Fibroblast of mammary gland (primary cell): ENCODE measurements at regions not wholly inside any gene's neighbourhood (a gene's known extent, or its start where the extent isn't known, plus 50 kb on each side); places are given as distances from the start of the nearest gene placed in this dataset.

Experiments used
- DNase-seq: peaks from one replicate; pipeline ENCODE4 v3.0.0-alpha.2; 2010; ENCODE audit warnings: low read depth
- H3K4me3 ChIP-seq: 2 replicates; pipeline ENCODE4 v1.5.1; 2011; ENCODE audit warnings: low read depth, mild to moderate bottlenecking, low read length, moderate library complexity; ENCODE audit not compliant: control insufficient read depth
- TF ChIP-seq, protein P1 (sequence below): conservative IDR thresholded peaks from 2 replicates; pipeline ENCODE4 v1.5.1; 2011; ENCODE audit warnings: low read depth, low read length, inconsistent platforms; ENCODE audit not compliant: control insufficient read depth, insufficient read depth

DNA sequence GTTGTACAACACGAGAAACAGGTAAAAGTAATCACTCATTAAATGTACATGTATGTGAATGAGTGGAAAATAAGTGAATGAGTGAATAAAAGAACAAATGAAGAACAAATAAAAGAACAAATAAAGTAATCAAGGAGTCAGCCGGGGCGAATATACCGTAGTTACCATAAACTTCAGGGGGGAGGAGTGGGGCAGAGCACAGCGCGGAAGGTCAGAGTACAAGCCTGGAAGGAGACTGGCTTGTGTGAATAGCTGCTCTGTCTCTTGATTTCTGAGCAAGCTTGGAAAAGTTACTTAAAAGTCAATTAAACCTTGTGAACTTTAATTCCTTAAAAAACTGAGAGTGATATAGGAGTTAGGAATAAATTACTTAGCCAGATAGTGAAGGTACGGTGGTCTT is 466.5 kb upstream of the CNTN4 start:
- TF ChIP-seq, protein P1, sequence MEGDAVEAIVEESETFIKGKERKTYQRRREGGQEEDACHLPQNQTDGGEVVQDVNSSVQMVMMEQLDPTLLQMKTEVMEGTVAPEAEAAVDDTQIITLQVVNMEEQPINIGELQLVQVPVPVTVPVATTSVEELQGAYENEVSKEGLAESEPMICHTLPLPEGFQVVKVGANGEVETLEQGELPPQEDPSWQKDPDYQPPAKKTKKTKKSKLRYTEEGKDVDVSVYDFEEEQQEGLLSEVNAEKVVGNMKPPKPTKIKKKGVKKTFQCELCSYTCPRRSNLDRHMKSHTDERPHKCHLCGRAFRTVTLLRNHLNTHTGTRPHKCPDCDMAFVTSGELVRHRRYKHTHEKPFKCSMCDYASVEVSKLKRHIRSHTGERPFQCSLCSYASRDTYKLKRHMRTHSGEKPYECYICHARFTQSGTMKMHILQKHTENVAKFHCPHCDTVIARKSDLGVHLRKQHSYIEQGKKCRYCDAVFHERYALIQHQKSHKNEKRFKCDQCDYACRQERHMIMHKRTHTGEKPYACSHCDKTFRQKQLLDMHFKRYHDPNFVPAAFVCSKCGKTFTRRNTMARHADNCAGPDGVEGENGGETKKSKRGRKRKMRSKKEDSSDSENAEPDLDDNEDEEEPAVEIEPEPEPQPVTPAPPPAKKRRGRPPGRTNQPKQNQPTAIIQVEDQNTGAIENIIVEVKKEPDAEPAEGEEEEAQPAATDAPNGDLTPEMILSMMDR, result no peak
- DNase-seq, result no peak
- H3K4me3 ChIP-seq, result no peak overlapping the region

DNA sequence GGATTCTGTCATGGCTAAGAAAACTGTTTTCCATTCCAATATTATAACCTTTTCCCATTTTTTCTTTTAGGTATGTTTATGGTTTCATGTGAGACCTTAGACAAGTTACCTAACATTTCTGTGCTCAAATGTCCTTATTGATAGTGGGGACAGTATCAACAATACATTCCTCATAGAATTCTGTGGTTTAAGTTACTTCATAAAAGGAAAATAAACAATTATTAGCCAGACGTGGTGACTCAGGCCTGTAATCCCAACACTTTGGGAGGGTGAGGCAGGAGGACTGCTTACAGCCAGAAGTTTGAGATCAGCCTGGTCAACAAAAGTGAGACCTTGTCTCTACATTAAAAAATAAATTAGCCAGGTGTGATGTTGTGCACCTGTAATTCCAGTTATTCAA is 436.8 kb upstream of the CNTN4 start:
- TF ChIP-seq, protein P1, result no peak
- no peak for DNase-seq

DNA sequence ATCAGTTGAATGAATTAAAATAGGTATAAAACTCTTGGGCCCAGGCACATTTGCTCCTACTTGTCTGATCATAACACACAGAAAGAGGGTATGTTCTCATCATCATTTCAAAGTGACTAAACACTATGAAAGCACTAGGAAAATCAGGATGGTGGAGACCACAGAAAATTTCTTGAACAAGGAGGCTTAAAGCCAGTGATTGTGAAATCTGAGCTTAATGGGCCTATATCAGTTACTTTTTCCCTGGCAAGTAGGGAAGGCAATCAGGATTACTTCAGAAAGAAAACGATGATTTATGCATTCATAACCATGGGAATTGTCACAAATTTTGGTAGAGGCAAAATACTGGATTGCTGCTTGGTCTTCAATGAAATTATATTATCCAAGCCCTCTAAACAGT is 434.4 kb upstream of the CNTN4 start:
- no peak overlapping the region for H3K4me3 ChIP-seq
- TF ChIP-seq, protein P1, result no peak
- DNase-seq, result no peak

More for the DNA sequence above, 436.8 kb upstream of the CNTN4 start:
- H3K4me3 ChIP-seq, result no peak overlapping the region

DNA sequence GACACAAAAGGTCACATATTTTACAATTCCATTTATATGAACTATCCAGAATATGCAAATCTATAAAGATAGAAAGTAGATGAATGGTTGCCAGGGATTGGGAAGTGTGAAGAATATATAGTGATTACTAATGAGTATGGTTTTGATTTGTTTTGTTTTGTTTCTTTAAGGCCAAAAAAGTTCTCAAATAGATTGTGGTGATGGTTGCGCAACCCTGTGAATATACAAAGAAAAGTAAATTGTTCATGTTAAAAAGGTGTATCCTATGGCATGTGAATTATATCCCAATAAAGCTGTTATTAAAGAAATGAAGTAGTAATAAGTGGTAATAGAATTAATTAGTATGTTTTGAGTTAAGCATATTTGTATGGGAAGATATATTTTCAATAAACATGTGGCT is 431.8 kb upstream of the CNTN4 start:
- TF ChIP-seq, protein P1, result no peak
- DNase-seq, result no peak
- H3K4me3 ChIP-seq, result no peak overlapping the region

DNA sequence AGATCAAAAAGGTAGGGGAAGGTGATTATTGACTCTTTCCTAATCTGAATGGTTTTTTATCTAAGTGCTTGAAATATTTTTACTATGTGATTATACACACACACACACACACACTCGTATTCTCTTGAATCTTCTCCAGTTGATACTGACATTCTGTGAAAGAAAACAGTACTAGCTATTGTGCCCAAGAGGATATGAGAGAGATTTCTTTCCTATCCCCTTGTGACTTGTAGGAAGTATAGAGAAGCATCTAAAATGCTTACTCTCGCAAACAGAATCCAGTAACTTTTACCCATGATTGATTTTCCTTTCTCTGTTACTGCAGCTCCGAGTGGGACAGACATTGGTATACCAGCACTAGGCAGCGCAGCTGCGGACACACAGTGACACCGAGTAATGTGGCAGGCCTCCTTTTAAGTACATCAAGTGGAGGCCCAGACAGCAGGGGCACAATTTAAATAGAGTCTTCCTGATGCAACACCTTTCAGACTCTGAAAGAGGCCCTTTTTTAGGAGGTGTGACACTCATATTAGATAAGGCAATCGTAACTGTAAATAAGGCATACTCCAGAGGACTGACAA is 421.0 kb upstream of the CNTN4 start:
- TF ChIP-seq, protein P1, result no peak
- H3K4me3 ChIP-seq, result no peak overlapping the region

DNA sequence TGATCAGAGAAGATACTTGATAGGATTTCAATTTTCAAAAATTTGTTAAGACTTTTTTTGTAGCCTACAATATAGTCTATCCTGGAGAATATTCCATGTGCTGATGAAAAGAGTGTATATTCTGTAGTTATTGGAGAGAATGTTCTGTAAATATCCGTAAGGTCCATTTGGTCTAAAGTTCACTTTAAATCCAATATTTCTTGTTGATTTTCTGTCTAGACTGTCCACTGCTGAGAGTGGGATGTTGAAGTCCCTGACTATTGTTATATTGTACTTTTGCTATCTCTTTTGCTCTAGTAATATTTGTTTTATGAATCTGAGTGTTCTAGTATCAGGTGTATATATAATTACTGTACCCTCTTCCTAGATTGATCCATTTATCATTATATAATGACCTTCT is 406.2 kb upstream of the CNTN4 start:
- TF ChIP-seq, protein P1, result no peak
- H3K4me3 ChIP-seq, result no peak overlapping the region
- no peak for DNase-seq

More for the DNA sequence above, 421.0 kb upstream of the CNTN4 start:
- DNase-seq, result no peak

DNA sequence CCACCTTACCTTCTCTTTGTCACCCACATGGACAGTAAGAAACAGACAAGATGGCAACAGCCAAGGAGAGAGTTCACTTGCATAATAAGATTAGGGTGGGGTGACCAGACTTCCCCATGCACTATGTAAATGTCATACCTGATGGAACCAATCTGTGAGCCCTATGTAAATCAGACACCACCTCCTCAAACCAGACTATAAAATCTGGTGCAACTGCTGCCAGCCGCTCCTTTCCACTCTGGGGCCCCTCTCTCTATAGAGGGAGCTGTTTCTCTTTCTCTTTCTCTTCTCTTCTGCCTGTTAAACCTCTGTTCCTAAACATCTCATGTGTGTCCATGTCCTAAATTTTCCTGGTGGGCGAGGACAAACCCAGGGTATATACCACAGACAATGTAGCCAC is 405.5 kb upstream of the CNTN4 start:
- TF ChIP-seq, protein P1, result no peak
- no peak for DNase-seq
- no peak overlapping the region for H3K4me3 ChIP-seq
